HCT116 (cell line): ENCODE measurements at regions not wholly inside any gene's neighbourhood (a gene's known extent, or its start where the extent isn't known, plus 50 kb on each side); places are given as distances from the start of the nearest gene placed in this dataset.
"Not testable (repeated sequence)": the region's sequence is repeated elsewhere in the genome, so short reads cannot be mapped to it uniquely, and the experiment has no call there.

Experiments
- ATAC-seq: fragments of 200-7000 bp; cut with Tn5 transposase; 2 replicates; pipeline ENCODE4 v1.9.1; 2020; ENCODE audit warnings: mild to moderate bottlenecking, moderate library complexity
- BruUV-seq: library from RNA; stranded (reverse); fragments of 400-500 nt; replicated peaks from 2 replicates; lab custom pipeline; 2021; lab: Mats Ljungman, UMichigan
- CTCF ChIA-PET: fragments of 300-600 bp; sonication (Branson Sonifier 250); formaldehyde crosslinking; loops from one replicate; lab custom pipeline; 2021; ENCODE audit warnings: antibody characterized with exemption; lab: Charles Lee
- POLR2A ChIA-PET: fragments of 300-600, 350-600 bp; sonication (Branson Sonifier 250); formaldehyde crosslinking; loops from one replicate; lab custom pipeline; 2021; ENCODE audit warnings: antibody characterized with exemption; lab: Charles Lee
- RAD21 ChIA-PET, 2 experiments: fragments of 300-600 bp; sonication (Branson Sonifier 250); formaldehyde crosslinking; loops; one replicate each; lab custom pipeline; 2023; ENCODE audit warnings: low total read pairs in 2 of 2; ENCODE audit not compliant: uncharacterized antibody in 2 of 2, unreplicated experiment in 2 of 2, low non-redundant PET in 1 of 2; lab: Charles Lee
- DNase-seq: peaks from one replicate; pipeline ENCODE4 v3.0.0-alpha.2; 2010; ENCODE audit warnings: low read depth, low spot score
- H2AFZ ChIP-seq: fragments of 200-600 bp; shearing (Covaris generic), sonication (generic); 2 replicates; pipeline ENCODE4 v1.6.1; 2017; ENCODE audit warnings: low read depth, mixed run types, mixed read lengths, antibody characterized with exemption, low read length; ENCODE audit not compliant: poor library complexity, severe bottlenecking
- H3K27ac ChIP-seq: 2 replicates; pipeline ENCODE4 v1.5.1; 2012; ENCODE audit warnings: low read depth, low read length
- H3K27me3 ChIP-seq: fragments of 200-600 bp; sonication (generic); 2 replicates; pipeline ENCODE4 v1.6.1; 2016; ENCODE audit warnings: mixed run types, low read length, mixed read lengths; ENCODE audit not compliant: insufficient read depth
- H3K36me3 ChIP-seq, 2 experiments: fragments of 200-500 bp in 1 of 2; fragments of 200-600 bp in 1 of 2; sonication (Bioruptor generic) in 1 of 2; sonication (generic) in 1 of 2; 2 replicates each; pipeline versions ENCODE4 v1.5.1 to v1.6.1; 2014 to 2016; ENCODE audit warnings: low read length in 2 of 2, inconsistent platforms in 1 of 2, mixed read lengths in 1 of 2, mixed run types in 1 of 2; ENCODE audit not compliant: insufficient read depth in 2 of 2, control insufficient read depth in 1 of 2
- H3K4me1 ChIP-seq, 2 experiments: fragments of 200-600 bp in 1 of 2; sonication (generic) in 1 of 2; 2 replicates each; pipeline versions ENCODE4 v1.5.1 to v1.6.1; 2012 to 2017; ENCODE audit warnings: low read length in 2 of 2, inconsistent platforms in 1 of 2, mild to moderate bottlenecking in 1 of 2, mixed read lengths in 1 of 2, mixed run types in 1 of 2, moderate library complexity in 1 of 2; ENCODE audit not compliant: insufficient read depth in 2 of 2, control insufficient read depth in 1 of 2
- H3K4me2 ChIP-seq: fragments of 200-600 bp; sonication (generic); 2 replicates; pipeline ENCODE4 v1.6.1; 2017; ENCODE audit warnings: mixed run types, low read length, mixed read lengths
- H3K4me3 ChIP-seq, 2 experiments: fragments of 200-600 bp in 1 of 2; sonication (generic) in 1 of 2; replicated peaks in 1 of 2; 2 replicates each; pipeline ENCODE4 v1.5.1; 2011 to 2016; ENCODE audit warnings: low read length in 2 of 2, control low read depth in 1 of 2, low read depth in 1 of 2, mild to moderate bottlenecking in 1 of 2, mixed read lengths in 1 of 2, mixed run types in 1 of 2
- H3K79me2 ChIP-seq: fragments of 200-600 bp; sonication (generic); 2 replicates; pipeline ENCODE4 v1.6.1; 2017; ENCODE audit warnings: mild to moderate bottlenecking, mixed run types, low read length, moderate library complexity, mixed read lengths; ENCODE audit not compliant: insufficient read depth
- H3K9ac ChIP-seq: fragments of 200-600 bp; sonication (generic); 2 replicates; pipeline ENCODE4 v1.6.1; 2016; ENCODE audit warnings: low read length, mixed read lengths
- H3K9me2 ChIP-seq: fragments of 200-600 bp; sonication (generic), shearing (Covaris generic); 2 replicates; pipeline ENCODE4 v1.6.1; 2017; ENCODE audit warnings: mixed run types, mild to moderate bottlenecking, moderate library complexity; ENCODE audit not compliant: insufficient read depth
- H3K9me3 ChIP-seq, 2 experiments: fragments of 200-500 bp in 1 of 2; fragments of 200-600 bp in 1 of 2; sonication (Bioruptor generic) in 1 of 2; sonication (generic) in 1 of 2; 2 replicates each; pipeline ENCODE4 v1.6.1; 2014 to 2017; ENCODE audit warnings: low read length in 2 of 2, mixed read lengths in 2 of 2, inconsistent platforms in 1 of 2, low read depth in 1 of 2, mild to moderate bottlenecking in 1 of 2, mixed run types in 1 of 2, moderate library complexity in 1 of 2; ENCODE audit not compliant: control insufficient read depth in 1 of 2, insufficient read depth in 1 of 2
- H4K20me1 ChIP-seq: fragments of 200-600 bp; sonication (generic), shearing (Covaris generic); 2 replicates; pipeline ENCODE4 v1.6.1; 2017; ENCODE audit warnings: mixed run types, mild to moderate bottlenecking, moderate library complexity; ENCODE audit not compliant: insufficient read depth
- CBX3 ChIP-seq: IDR thresholded peaks from 2 replicates; pipeline ENCODE4 v1.6.1; 2012; ENCODE audit warnings: low read depth
- CEBPB ChIP-seq: IDR thresholded peaks from 2 replicates; pipeline ENCODE4 v1.6.1; 2012; ENCODE audit warnings: low read depth
- EZH2phosphoT487 ChIP-seq: fragments of 200-600 bp; IDR thresholded peaks from 2 replicates; pipeline ENCODE4 v1.6.1; 2018; ENCODE audit warnings: antibody characterized with exemption, borderline replicate concordance
- FOSL1 ChIP-seq: IDR thresholded peaks from 2 replicates; pipeline ENCODE4 v1.6.1; 2012; ENCODE audit warnings: low read depth
- POLR2A ChIP-seq: IDR thresholded peaks from 2 replicates; pipeline ENCODE4 v1.7.0; 2011; ENCODE audit warnings: borderline replicate concordance; ENCODE audit not compliant: insufficient read depth, insufficient read length; ENCODE audit errors: extremely low read depth
- POLR2AphosphoS5 ChIP-seq: IDR thresholded peaks from 2 replicates; pipeline ENCODE4 v1.6.1; 2011; ENCODE audit warnings: mild to moderate bottlenecking, low read depth, low read length, moderate library complexity
- RAD21 ChIP-seq: IDR thresholded peaks from 2 replicates; pipeline ENCODE4 v1.6.1; 2012; ENCODE audit warnings: low read depth, mild to moderate bottlenecking
- SP1 ChIP-seq: IDR thresholded peaks from 2 replicates; pipeline ENCODE4 v1.6.1; 2012; ENCODE audit warnings: low read depth
- SRF ChIP-seq: IDR thresholded peaks from 2 replicates; pipeline ENCODE4 v1.6.1; 2012; ENCODE audit warnings: low read depth
- TCF7L2 ChIP-seq: IDR thresholded peaks from 2 replicates; pipeline ENCODE4 v1.7.0; 2011; ENCODE audit warnings: borderline replicate concordance, inconsistent platforms; ENCODE audit not compliant: insufficient read depth, insufficient read length; ENCODE audit errors: extremely low read depth
- ZFX ChIP-seq: fragments of 450-650 bp; IDR thresholded peaks from 2 replicates; pipeline ENCODE4 v1.6.1; 2017
- intact Hi-C: fragments of 100-400 bp; cut with micrococcal nuclease; formaldehyde crosslinking; loops from 2 replicates; pipeline ENCODE4 v1.10.0; 2022
- TF ChIP-seq, protein P1 (sequence below): IDR thresholded peaks from 2 replicates; pipeline ENCODE4 v1.6.1; 2012
- TF ChIP-seq, protein P2 (sequence below): IDR thresholded peaks from 2 replicates; pipeline ENCODE4 v1.6.1; 2012; ENCODE audit warnings: low read depth
- TF ChIP-seq, protein P3 (sequence below): IDR thresholded peaks from 2 replicates; pipeline ENCODE4 v1.6.1; 2011; ENCODE audit warnings: mild to moderate bottlenecking, low read length, moderate library complexity; ENCODE audit not compliant: insufficient replicate concordance; ENCODE audit errors: extremely low read depth

DNA sequence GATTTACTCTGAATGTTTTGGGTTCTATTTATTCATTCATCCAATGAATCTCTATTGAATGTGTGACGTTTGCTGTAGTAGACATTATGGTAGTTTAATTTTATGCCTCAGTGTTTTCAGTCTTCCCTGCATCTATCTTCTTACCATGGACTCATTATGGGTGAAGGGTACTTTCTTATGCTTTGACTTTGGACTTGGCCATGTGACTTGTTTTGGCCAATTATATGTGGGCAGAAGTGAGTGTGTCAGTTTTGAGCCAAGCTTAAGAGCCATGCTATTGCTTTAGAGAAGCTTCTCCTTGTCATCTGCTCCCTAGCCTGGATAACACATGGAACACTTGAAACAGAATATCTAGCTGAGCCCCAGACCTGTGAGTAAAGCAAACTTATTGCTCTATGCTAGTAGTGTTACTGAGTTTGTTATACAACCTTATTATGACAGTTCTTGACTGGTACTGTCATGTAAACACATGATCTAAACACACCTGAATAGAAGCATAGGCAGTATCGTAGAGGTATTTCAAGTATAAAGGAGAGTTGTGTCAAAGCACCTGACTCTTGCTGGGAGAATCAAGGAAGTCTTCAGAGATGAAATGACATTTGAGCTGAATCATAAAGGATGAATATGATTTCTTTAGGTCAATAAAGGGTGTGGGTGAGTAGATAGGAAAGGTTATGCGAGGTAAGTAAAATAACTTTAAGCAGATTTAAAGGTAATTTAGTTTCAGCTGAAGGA is 128.4 kb downstream of the NAA11 start:
- no peaks in the 10 kb centered on the region for H3K9me3 ChIP-seq
- POLR2A ChIA-PET = no interaction called here
- no peaks in the 10 kb centered on the region for H4K20me1 ChIP-seq
- 0 out of 2 replicates have a peak, but pooled peaks cover 3% of the 10 kb centered on the region for H3K27me3 ChIP-seq
- H3K36me3 ChIP-seq = no peaks in the 10 kb centered on the region
- H3K9ac ChIP-seq = no peak overlapping the region
- CTCF ChIA-PET = no interaction called here
- no peak overlapping the region for H2AFZ ChIP-seq
- no peak overlapping the region for H3K27ac ChIP-seq
- intact Hi-C loops = no loop called here
- H3K79me2 ChIP-seq = no peaks in the 10 kb centered on the region
- H3K4me2 ChIP-seq = no peak overlapping the region
- no peak for DNase-seq
- RAD21 ChIA-PET = no interaction called here
- H3K4me3 ChIP-seq = no peak overlapping the region
- no TSS peak for BruUV-seq
- TF ChIP-seq, protein P1, sequence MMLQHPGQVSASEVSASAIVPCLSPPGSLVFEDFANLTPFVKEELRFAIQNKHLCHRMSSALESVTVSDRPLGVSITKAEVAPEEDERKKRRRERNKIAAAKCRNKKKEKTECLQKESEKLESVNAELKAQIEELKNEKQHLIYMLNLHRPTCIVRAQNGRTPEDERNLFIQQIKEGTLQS = no peak
- TF ChIP-seq SRF = no peak
- TF ChIP-seq EZH2phosphoT487 = no peak
- no peak for TF ChIP-seq SP1
- TF ChIP-seq CEBPB = no peak
- no peak for TF ChIP-seq ZFX
- TF ChIP-seq POLR2AphosphoS5 = no peak
- TF ChIP-seq, protein P2, sequence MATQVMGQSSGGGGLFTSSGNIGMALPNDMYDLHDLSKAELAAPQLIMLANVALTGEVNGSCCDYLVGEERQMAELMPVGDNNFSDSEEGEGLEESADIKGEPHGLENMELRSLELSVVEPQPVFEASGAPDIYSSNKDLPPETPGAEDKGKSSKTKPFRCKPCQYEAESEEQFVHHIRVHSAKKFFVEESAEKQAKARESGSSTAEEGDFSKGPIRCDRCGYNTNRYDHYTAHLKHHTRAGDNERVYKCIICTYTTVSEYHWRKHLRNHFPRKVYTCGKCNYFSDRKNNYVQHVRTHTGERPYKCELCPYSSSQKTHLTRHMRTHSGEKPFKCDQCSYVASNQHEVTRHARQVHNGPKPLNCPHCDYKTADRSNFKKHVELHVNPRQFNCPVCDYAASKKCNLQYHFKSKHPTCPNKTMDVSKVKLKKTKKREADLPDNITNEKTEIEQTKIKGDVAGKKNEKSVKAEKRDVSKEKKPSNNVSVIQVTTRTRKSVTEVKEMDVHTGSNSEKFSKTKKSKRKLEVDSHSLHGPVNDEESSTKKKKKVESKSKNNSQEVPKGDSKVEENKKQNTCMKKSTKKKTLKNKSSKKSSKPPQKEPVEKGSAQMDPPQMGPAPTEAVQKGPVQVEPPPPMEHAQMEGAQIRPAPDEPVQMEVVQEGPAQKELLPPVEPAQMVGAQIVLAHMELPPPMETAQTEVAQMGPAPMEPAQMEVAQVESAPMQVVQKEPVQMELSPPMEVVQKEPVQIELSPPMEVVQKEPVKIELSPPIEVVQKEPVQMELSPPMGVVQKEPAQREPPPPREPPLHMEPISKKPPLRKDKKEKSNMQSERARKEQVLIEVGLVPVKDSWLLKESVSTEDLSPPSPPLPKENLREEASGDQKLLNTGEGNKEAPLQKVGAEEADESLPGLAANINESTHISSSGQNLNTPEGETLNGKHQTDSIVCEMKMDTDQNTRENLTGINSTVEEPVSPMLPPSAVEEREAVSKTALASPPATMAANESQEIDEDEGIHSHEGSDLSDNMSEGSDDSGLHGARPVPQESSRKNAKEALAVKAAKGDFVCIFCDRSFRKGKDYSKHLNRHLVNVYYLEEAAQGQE = no peak
- TF ChIP-seq POLR2A = no peak
- TF ChIP-seq FOSL1 = no peak
- TF ChIP-seq, protein P3, sequence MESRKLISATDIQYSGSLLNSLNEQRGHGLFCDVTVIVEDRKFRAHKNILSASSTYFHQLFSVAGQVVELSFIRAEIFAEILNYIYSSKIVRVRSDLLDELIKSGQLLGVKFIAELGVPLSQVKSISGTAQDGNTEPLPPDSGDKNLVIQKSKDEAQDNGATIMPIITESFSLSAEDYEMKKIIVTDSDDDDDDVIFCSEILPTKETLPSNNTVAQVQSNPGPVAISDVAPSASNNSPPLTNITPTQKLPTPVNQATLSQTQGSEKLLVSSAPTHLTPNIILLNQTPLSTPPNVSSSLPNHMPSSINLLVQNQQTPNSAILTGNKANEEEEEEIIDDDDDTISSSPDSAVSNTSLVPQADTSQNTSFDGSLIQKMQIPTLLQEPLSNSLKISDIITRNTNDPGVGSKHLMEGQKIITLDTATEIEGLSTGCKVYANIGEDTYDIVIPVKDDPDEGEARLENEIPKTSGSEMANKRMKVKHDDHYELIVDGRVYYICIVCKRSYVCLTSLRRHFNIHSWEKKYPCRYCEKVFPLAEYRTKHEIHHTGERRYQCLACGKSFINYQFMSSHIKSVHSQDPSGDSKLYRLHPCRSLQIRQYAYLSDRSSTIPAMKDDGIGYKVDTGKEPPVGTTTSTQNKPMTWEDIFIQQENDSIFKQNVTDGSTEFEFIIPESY = no peak
- no peak for TF ChIP-seq RAD21
- no peak for TF ChIP-seq CBX3
- TF ChIP-seq TCF7L2 = no peak
- TF ChIP-seq, all 23 proteins: peak for 0
- H3K4me1 ChIP-seq = no peaks in the 10 kb centered on the region
- no peak for ATAC-seq
- H3K9me2 ChIP-seq = no peaks in the 10 kb centered on the region

DNA sequence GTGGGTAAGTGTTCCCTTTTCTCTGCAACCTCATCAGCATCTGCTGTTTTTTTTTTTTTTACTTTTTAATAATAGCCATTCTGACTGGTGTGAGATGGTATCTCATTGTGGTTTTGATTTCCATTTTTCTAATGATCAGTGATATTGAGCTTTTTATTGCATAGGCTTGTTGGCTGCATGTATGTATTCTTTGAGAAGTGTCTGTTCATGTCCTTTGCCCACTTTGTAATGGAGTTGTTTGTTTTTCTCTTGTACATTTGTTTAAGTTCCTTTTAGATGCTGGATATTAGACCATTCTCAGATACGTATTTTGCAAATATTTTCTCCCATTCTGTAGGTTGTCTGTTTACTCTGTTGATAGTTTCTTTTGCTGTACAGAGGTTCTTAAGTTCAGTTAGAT is 134.6 kb downstream of the NAA11 start:
- H3K27ac ChIP-seq, RAD21 ChIA-PET, H3K4me3 ChIP-seq, CTCF ChIA-PET, H3K4me1 ChIP-seq, H3K27me3 ChIP-seq, H3K9me2 ChIP-seq, POLR2A ChIA-PET, H3K36me3 ChIP-seq, H3K4me2 ChIP-seq, ATAC-seq, BruUV-seq, H2AFZ ChIP-seq, H3K9me3 ChIP-seq, H3K79me2 ChIP-seq, H3K9ac ChIP-seq, intact Hi-C loops, DNase-seq, H4K20me1 ChIP-seq: not testable (repeated sequence)
